Neural progenitor cell (in vitro differentiated cells): ENCODE measurements at regions not wholly inside any gene's neighbourhood (a gene's known extent, or its start where the extent isn't known, plus 50 kb on each side); places are given as distances from the start of the nearest gene placed in this dataset.

Source experiments
- DNase-seq: peaks from one replicate; pipeline ENCODE4 v3.0.0-alpha.2; 2016; ENCODE audit warnings: low spot score
- H2AFZ ChIP-seq: fragments of 200-600 bp; sonication (generic); replicated peaks from 2 replicates; pipeline ENCODE4 v1.6.1; 2016; ENCODE audit warnings: antibody characterized with exemption
- H3F3A ChIP-seq: fragments of 200-600 bp; sonication (generic); 2 replicates; pipeline ENCODE4 v1.6.1; 2016; ENCODE audit warnings: antibody characterized with exemption, low read depth
- H3K27ac ChIP-seq: fragments of 200-600 bp; sonication (generic); 2 replicates; pipeline ENCODE4 v1.5.1; 2016; ENCODE audit warnings: mild to moderate bottlenecking
- H3K27me3 ChIP-seq: fragments of 200-600 bp; sonication (generic); 2 replicates; pipeline ENCODE4 v1.6.1; 2016; ENCODE audit warnings: mild to moderate bottlenecking, moderate library complexity
- H3K36me3 ChIP-seq: fragments of 200-600 bp; sonication (generic); 2 replicates; pipeline ENCODE4 v1.5.1; 2016
- H3K4me1 ChIP-seq: fragments of 200-600 bp; sonication (generic); 2 replicates; pipeline ENCODE4 v1.6.1; 2016; ENCODE audit warnings: mixed run types
- H3K4me2 ChIP-seq: fragments of 200-600 bp; sonication (generic); 2 replicates; pipeline ENCODE4 v1.6.1; 2016
- H3K4me3 ChIP-seq: fragments of 200-600 bp; sonication (generic); 2 replicates; pipeline ENCODE4 v1.5.1; 2016
- H3K79me2 ChIP-seq: fragments of 200-600 bp; sonication (generic); 2 replicates; pipeline ENCODE4 v1.6.1; 2016; ENCODE audit warnings: low read depth
- H3K9ac ChIP-seq: fragments of 200-600 bp; sonication (generic); 2 replicates; pipeline ENCODE4 v1.6.1; 2016
- H3K9me3 ChIP-seq: fragments of 200-600 bp; sonication (generic); 2 replicates; pipeline ENCODE4 v1.5.1; 2016; ENCODE audit warnings: low read depth
- H4K20me1 ChIP-seq: fragments of 200-600 bp; sonication (generic); 2 replicates; pipeline ENCODE4 v1.6.1; 2016; ENCODE audit warnings: low read depth
- H3K27ac Mint-ChIP-seq: 3 replicates; pipeline ENCODE4 v1.8.0; 2021; ENCODE audit warnings: mixed read lengths
- H3K27me3 Mint-ChIP-seq: 2 replicates; pipeline ENCODE4 v1.8.0; 2022; ENCODE audit warnings: low read depth, mild to moderate bottlenecking, inconsistent platforms, moderate library complexity, mixed read lengths; ENCODE audit not compliant: insufficient read depth
- H3K36me3 Mint-ChIP-seq: 3 replicates; pipeline ENCODE4 v1.8.0; 2021; ENCODE audit warnings: mixed read lengths
- H3K4me1 Mint-ChIP-seq: 3 replicates; pipeline ENCODE4 v1.8.0; 2021; ENCODE audit warnings: mixed read lengths
- H3K4me3 Mint-ChIP-seq: 3 replicates; pipeline ENCODE4 v1.8.0; 2021; ENCODE audit warnings: mild to moderate bottlenecking, moderate library complexity, mixed read lengths
- H3K9me3 Mint-ChIP-seq: 3 replicates; pipeline ENCODE4 v1.8.0; 2020; ENCODE audit warnings: mixed read lengths
- CTCF ChIP-seq: fragments of 200-600 bp; sonication (generic); IDR thresholded peaks from 2 replicates; pipeline ENCODE4 v1.5.1; 2017; ENCODE audit warnings: antibody characterized with exemption, mild to moderate bottlenecking
- EZH2 ChIP-seq: fragments of 200-600 bp; sonication (generic); IDR thresholded peaks from 2 replicates; pipeline ENCODE4 v1.6.1; 2017; ENCODE audit warnings: antibody characterized with exemption, mild to moderate bottlenecking, moderate library complexity
- EZH2phosphoT487 ChIP-seq: fragments of 200-600 bp; sonication (generic); IDR thresholded peaks from 2 replicates; pipeline ENCODE4 v1.6.1; 2017; ENCODE audit warnings: antibody characterized with exemption

- H3K36me3 ChIP-seq, result no peaks in the 10 kb centered on the region
- H2AFZ ChIP-seq, result no peak overlapping the region
- H3K9me3 ChIP-seq, result no peaks in the 10 kb centered on the region
- no peak overlapping the region for H3K9ac ChIP-seq
- Mint-ChIP-seq H3K27me3 (peaks cover 5% of the 10 kb centered on the region), H3K9me3 (no peaks in the 10 kb centered on the region), H3K27ac (no peak overlapping the region), H3K4me1 (peaks cover 7% of the 10 kb centered on the region), H3K4me3 (no peak overlapping the region), H3K36me3 (no peaks in the 10 kb centered on the region)
- no peaks in the 10 kb centered on the region for H3F3A ChIP-seq
- H4K20me1 ChIP-seq, result no peaks in the 10 kb centered on the region
- TF ChIP-seq EZH2 (no peak), CTCF (no peak), EZH2phosphoT487 (no peak)
- no peak for DNase-seq
- H3K79me2 ChIP-seq, result no peaks in the 10 kb centered on the region
- H3K4me2 ChIP-seq, result no peak overlapping the region
- no peaks in the 10 kb centered on the region for H3K27me3 ChIP-seq
- no peaks in the 10 kb centered on the region for H3K4me1 ChIP-seq
- H3K4me3 ChIP-seq, result no peak overlapping the region
- H3K27ac ChIP-seq, result no peak overlapping the region
These were observed 123.6 kb downstream of the EMX2 start for GRCh38 chr10:117666166-117666565.

GRCh38 chr10:117666965-117667364, 124.4 kb downstream of the EMX2 start:
- no peaks in the 10 kb centered on the region for H3K4me1 ChIP-seq
- no peaks in the 10 kb centered on the region for H3K36me3 ChIP-seq
- H4K20me1 ChIP-seq, result no peaks in the 10 kb centered on the region
- H3K27ac Mint-ChIP-seq, result no peak overlapping the region
- H3K36me3 Mint-ChIP-seq, result no peaks in the 10 kb centered on the region
- H3K4me1 Mint-ChIP-seq, result peaks cover 7% of the 10 kb centered on the region
- no peaks in the 10 kb centered on the region for H3F3A ChIP-seq
- TF ChIP-seq EZH2 (no peak), EZH2phosphoT487 (no peak), CTCF (no peak)
- DNase-seq, result no peak
- no peak overlapping the region for H3K27ac ChIP-seq
- no peak overlapping the region for H2AFZ ChIP-seq
- H3K9ac ChIP-seq, result no peak overlapping the region
- no peaks in the 10 kb centered on the region for H3K9me3 ChIP-seq
- H3K79me2 ChIP-seq, result no peaks in the 10 kb centered on the region
- H3K4me3 ChIP-seq, result no peak overlapping the region
- H3K9me3 Mint-ChIP-seq, result no peaks in the 10 kb centered on the region
- H3K27me3 Mint-ChIP-seq, result peaks cover 5% of the 10 kb centered on the region
- H3K27me3 ChIP-seq, result no peaks in the 10 kb centered on the region
- H3K4me3 Mint-ChIP-seq, result peak overlapping the region; percentile 13
- no peak overlapping the region for H3K4me2 ChIP-seq

- DNase-seq, result no peak
- H3K36me3 ChIP-seq, result no peaks in the 10 kb centered on the region
- no peak for TF ChIP-seq EZH2phosphoT487
- no peak for TF ChIP-seq EZH2
- no peak for TF ChIP-seq CTCF
These were observed 125.3 kb downstream of the EMX2 start for GRCh38 chr10:117667831-117668230.

More at GRCh38 chr10:117667831-117668230, 125.3 kb downstream of the EMX2 start:
- Histone ChIP-seq H3K79me2 (no peaks in the 10 kb centered on the region), H3F3A (no peaks in the 10 kb centered on the region), H3K4me3 (no peak overlapping the region), H3K9ac (no peak overlapping the region), H2AFZ (no peak overlapping the region), H3K4me2 (no peak overlapping the region), H3K27me3 (no peaks in the 10 kb centered on the region), H3K27ac (no peak overlapping the region), H4K20me1 (no peaks in the 10 kb centered on the region), H3K4me1 (no peaks in the 10 kb centered on the region), H3K9me3 (no peaks in the 10 kb centered on the region)
- Mint-ChIP-seq H3K36me3 (no peaks in the 10 kb centered on the region), H3K9me3 (no peaks in the 10 kb centered on the region), H3K27ac (no peak overlapping the region), H3K27me3 (peaks cover 5% of the 10 kb centered on the region), H3K4me1 (peaks cover 7% of the 10 kb centered on the region), H3K4me3 (no peak overlapping the region)
